Ramos (cell line): ENCODE measurements at regions not wholly inside any gene's neighbourhood (a gene's known extent, or its start where the extent isn't known, plus 50 kb on each side); places are given as distances from the start of the nearest gene placed in this dataset.

Source experiments
- in situ Hi-C: fragments of 300-500 bp; cut with MboI; formaldehyde crosslinking; loops from one replicate; pipeline ENCODE4 v1.14.3; 2022; ENCODE audit warnings: low sequenced_read_pairs; ENCODE audit not compliant: unreplicated experiment

GRCh38 chr9:20205821-20206220 lies 416.5 kb downstream of the MLLT3 start:
- in situ Hi-C loops, result no loop called here

GRCh38 chr9:20200991-20201431 lies 412.2 kb upstream of the SLC24A2 start:
- in situ Hi-C loops, result no loop called here

GRCh38 chr9:20200581-20200980 lies 411.7 kb upstream of the SLC24A2 start:
- in situ Hi-C loops, result no loop called here

GRCh38 chr9:20199111-20199510 lies 410.3 kb upstream of the SLC24A2 start:
- in situ Hi-C loops, result no loop called here

GRCh38 chr9:20197976-20198685 lies 409.3 kb upstream of the SLC24A2 start:
- in situ Hi-C loops, result no loop called here

GRCh38 chr9:20191228-20191840 lies 402.5 kb upstream of the SLC24A2 start:
- in situ Hi-C loops, result no loop called here

- in situ Hi-C loops, result no loop called here
These were observed 401.0 kb upstream of the SLC24A2 start for GRCh38 chr9:20189871-20190270.

- in situ Hi-C loops, result no loop called here
These were observed 400.0 kb upstream of the SLC24A2 start for GRCh38 chr9:20188616-20189369.

GRCh38 chr9:20187318-20187717 lies 398.5 kb upstream of the SLC24A2 start:
- in situ Hi-C loops, result no loop called here

GRCh38 chr9:20186823-20187222 lies 398.0 kb upstream of the SLC24A2 start:
- in situ Hi-C loops, result no loop called here

GRCh38 chr9:20186231-20186630 lies 397.4 kb upstream of the SLC24A2 start:
- in situ Hi-C loops, result no loop called here

- in situ Hi-C loops, result no loop called here
These were observed 395.7 kb upstream of the SLC24A2 start for GRCh38 chr9:20184541-20184940.

GRCh38 chr9:20178679-20179078 lies 389.8 kb upstream of the SLC24A2 start:
- in situ Hi-C loops, result no loop called here

GRCh38 chr9:20178197-20178596 lies 389.4 kb upstream of the SLC24A2 start:
- in situ Hi-C loops, result no loop called here

- in situ Hi-C loops, result no loop called here
These were observed 381.3 kb upstream of the SLC24A2 start for GRCh38 chr9:20170122-20170521.

- in situ Hi-C loops, result no loop called here
These were observed 363.4 kb upstream of the SLC24A2 start for GRCh38 chr9:20152151-20152725.

GRCh38 chr9:20148416-20148815 lies 359.6 kb upstream of the SLC24A2 start:
- in situ Hi-C loops, result no loop called here

- in situ Hi-C loops, result no loop called here
These were observed 355.4 kb upstream of the SLC24A2 start for GRCh38 chr9:20144197-20144596.

- in situ Hi-C loops, result no loop called here
These were observed 351.0 kb upstream of the SLC24A2 start for GRCh38 chr9:20139763-20140290.

GRCh38 chr9:20138841-20139240 lies 350.0 kb upstream of the SLC24A2 start:
- in situ Hi-C loops, result no loop called here

- in situ Hi-C loops, result no loop called here
These were observed 349.3 kb upstream of the SLC24A2 start for GRCh38 chr9:20138116-20138515.
